Left ventricle myocardium inferior (tissue), 1 donor: ENCODE measurements at regions not wholly inside any gene's neighbourhood (a gene's known extent, or its start where the extent isn't known, plus 50 kb on each side); places are given as distances from the start of the nearest gene placed in this dataset.

Experiments used
- DNase-seq: peaks from one replicate; pipeline ENCODE4 v3.0.0-alpha.2; 2020
- H3K27ac ChIP-seq: fragments of 200-600 bp; replicated peaks from 2 replicates; pipeline ENCODE4 v1.8.0; 2021
- H3K27me3 ChIP-seq: fragments of 200-600 bp; 2 replicates; pipeline ENCODE4 v1.8.0; 2021; ENCODE audit warnings: low read depth
- H3K36me3 ChIP-seq: fragments of 200-600 bp; 2 replicates; pipeline ENCODE4 v1.8.0; 2021
- H3K4me1 ChIP-seq: fragments of 200-600 bp; 2 replicates; pipeline ENCODE4 v1.8.0; 2021
- H3K4me3 ChIP-seq: fragments of 200-600 bp; 2 replicates; pipeline ENCODE4 v1.8.0; 2021; ENCODE audit warnings: mild to moderate bottlenecking, moderate library complexity
- H3K9me3 ChIP-seq: fragments of 200-600 bp; replicated peaks from 2 replicates; pipeline ENCODE4 v1.8.0; 2021
- CTCF ChIP-seq: fragments of 200-600 bp; IDR thresholded peaks from 2 replicates; pipeline ENCODE4 v1.8.0; 2021; ENCODE audit warnings: antibody characterized with exemption, mild to moderate bottlenecking, borderline replicate concordance
- intact Hi-C: fragments of 100-400 bp; cut with micrococcal nuclease; formaldehyde crosslinking; loops from one replicate; pipeline ENCODE4 v1.11.0; 2022
- donor health status: DM: no; HTN: yes; CAD: no; lungs with severe emphysema.

- peaks cover 27% of the 10 kb centered on the region for H3K27me3 ChIP-seq
- H3K4me1 ChIP-seq, result no peaks in the 10 kb centered on the region
- H3K27ac ChIP-seq, result no peak overlapping the region
- intact Hi-C loops, result no loop called here
- DNase-seq, result no peak
- no peak for TF ChIP-seq CTCF
- H3K9me3 ChIP-seq, result no peaks in the 10 kb centered on the region
- no peaks in the 10 kb centered on the region for H3K36me3 ChIP-seq
- no peak overlapping the region for H3K4me3 ChIP-seq
Measured at GRCh38 chr16:80489173-80489572, 51.6 kb upstream of the DYNLRB2 start.

- H3K27ac ChIP-seq, result no peak overlapping the region
- no peak for DNase-seq
- H3K4me1 ChIP-seq, result no peaks in the 10 kb centered on the region
- no peaks in the 10 kb centered on the region for H3K9me3 ChIP-seq
- no peaks in the 10 kb centered on the region for H3K36me3 ChIP-seq
- intact Hi-C loops, result no loop called here
- peaks cover 27% of the 10 kb centered on the region for H3K27me3 ChIP-seq
- no peak overlapping the region for H3K4me3 ChIP-seq
- no peak for TF ChIP-seq CTCF
Measured at GRCh38 chr16:80488167-80488566, 52.6 kb upstream of the DYNLRB2 start.

- Histone ChIP-seq H3K4me1 (no peaks in the 10 kb centered on the region), H3K27me3 (peaks cover 46% of the 10 kb centered on the region), H3K36me3 (no peaks in the 10 kb centered on the region), H3K4me3 (no peak overlapping the region), H3K27ac (no peak overlapping the region), H3K9me3 (no peaks in the 10 kb centered on the region)
- TF ChIP-seq CTCF, result no peak
- DNase-seq, result no peak
- intact Hi-C loops, result no loop called here
Measured at GRCh38 chr16:80480664-80481063, 60.1 kb upstream of the DYNLRB2 start.

GRCh38 chr16:80477838-80478237, 63.0 kb upstream of the DYNLRB2 start:
- Histone ChIP-seq H3K27ac (no peak overlapping the region), H3K27me3 (peaks cover 34% of the 10 kb centered on the region), H3K36me3 (no peaks in the 10 kb centered on the region), H3K4me1 (no peaks in the 10 kb centered on the region), H3K9me3 (no peaks in the 10 kb centered on the region), H3K4me3 (no peak overlapping the region)
- no peak for TF ChIP-seq CTCF
- DNase-seq, result no peak
- intact Hi-C loops, result no loop called here

- H3K9me3 ChIP-seq, result peaks cover 19% of the 10 kb centered on the region
- intact Hi-C loops, result no loop called here
- peaks cover 26% of the 10 kb centered on the region for H3K27me3 ChIP-seq
- no peak for DNase-seq
- H3K4me1 ChIP-seq, result peaks cover 6% of the 10 kb centered on the region
- no peaks in the 10 kb centered on the region for H3K36me3 ChIP-seq
- no peak overlapping the region for H3K27ac ChIP-seq
- no peak overlapping the region for H3K4me3 ChIP-seq
- no peak for TF ChIP-seq CTCF
Measured at GRCh38 chr16:80468029-80468428, 72.8 kb upstream of the DYNLRB2 start.
